ENCODE measurements at regions not wholly inside any gene's neighbourhood (a gene's known extent, or its start where the extent isn't known, plus 50 kb on each side); places are given as distances from the start of the nearest gene placed in this dataset.

DNA sequence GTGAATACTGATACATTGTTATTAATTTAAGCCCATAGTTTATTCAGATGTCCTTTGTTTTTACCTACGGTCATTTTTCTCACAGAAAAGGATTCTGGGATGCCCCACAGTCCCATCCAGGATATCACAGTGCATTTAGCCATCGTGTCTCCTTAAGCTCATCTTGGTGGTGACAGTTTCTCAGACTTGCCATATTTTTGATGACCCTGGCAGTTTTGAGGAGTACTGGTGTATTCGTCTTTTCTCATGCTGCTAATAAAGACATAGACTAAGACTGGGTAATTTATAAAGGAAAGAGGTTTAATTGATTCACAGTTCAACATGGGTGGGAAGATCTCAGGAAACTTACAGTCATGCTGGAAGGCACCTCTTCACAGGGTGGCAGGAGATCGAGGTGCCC, 295.9 kb upstream of the CDH4 start:
- H3K4me3 ChIP-seq (replicated peaks; ENCODE audit: insufficient read depth, low read length), result no peak overlapping the region
- no peak for DNase-seq (ENCODE audit: low read depth in 1 of 2, low spot score in 1 of 2)
- TF ChIP-seq, protein P1, sequence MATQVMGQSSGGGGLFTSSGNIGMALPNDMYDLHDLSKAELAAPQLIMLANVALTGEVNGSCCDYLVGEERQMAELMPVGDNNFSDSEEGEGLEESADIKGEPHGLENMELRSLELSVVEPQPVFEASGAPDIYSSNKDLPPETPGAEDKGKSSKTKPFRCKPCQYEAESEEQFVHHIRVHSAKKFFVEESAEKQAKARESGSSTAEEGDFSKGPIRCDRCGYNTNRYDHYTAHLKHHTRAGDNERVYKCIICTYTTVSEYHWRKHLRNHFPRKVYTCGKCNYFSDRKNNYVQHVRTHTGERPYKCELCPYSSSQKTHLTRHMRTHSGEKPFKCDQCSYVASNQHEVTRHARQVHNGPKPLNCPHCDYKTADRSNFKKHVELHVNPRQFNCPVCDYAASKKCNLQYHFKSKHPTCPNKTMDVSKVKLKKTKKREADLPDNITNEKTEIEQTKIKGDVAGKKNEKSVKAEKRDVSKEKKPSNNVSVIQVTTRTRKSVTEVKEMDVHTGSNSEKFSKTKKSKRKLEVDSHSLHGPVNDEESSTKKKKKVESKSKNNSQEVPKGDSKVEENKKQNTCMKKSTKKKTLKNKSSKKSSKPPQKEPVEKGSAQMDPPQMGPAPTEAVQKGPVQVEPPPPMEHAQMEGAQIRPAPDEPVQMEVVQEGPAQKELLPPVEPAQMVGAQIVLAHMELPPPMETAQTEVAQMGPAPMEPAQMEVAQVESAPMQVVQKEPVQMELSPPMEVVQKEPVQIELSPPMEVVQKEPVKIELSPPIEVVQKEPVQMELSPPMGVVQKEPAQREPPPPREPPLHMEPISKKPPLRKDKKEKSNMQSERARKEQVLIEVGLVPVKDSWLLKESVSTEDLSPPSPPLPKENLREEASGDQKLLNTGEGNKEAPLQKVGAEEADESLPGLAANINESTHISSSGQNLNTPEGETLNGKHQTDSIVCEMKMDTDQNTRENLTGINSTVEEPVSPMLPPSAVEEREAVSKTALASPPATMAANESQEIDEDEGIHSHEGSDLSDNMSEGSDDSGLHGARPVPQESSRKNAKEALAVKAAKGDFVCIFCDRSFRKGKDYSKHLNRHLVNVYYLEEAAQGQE (IDR thresholded peaks at IDR 0.05; ENCODE audit: insufficient replicate concordance, low read depth), result no peak
- H3K27ac ChIP-seq (replicated peaks), result no peak overlapping the region
- H3K27me3 ChIP-seq (ENCODE audit: insufficient read depth, poor library complexity, severe bottlenecking), result no peaks in the 10 kb centered on the region

DNA sequence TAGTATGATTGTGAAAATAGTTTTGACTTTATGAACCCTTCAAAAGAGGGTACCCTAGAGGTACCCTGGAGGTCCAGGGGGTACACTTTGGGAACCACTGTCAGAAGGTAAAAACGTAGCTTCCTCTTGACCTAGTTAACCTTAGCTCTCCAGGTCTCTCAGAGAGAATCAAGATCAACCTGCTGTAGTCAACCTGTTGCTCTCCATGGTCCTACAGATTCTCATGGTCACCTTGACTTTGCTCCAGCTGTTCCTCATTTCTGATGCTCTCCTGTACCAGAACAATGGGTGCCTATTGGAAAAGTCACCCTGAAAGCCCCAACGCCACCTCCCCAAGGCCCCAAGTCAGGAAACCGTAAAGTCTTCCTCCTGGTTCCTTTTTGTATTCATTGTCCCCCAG, 294.4 kb upstream of the CDH4 start:
- Histone ChIP-seq H3K27me3 (ENCODE audit: insufficient read depth, poor library complexity, severe bottlenecking) (no peaks in the 10 kb centered on the region), H3K27ac (replicated peaks) (no peak overlapping the region), H3K4me3 (replicated peaks; ENCODE audit: insufficient read depth, low read length) (no peak overlapping the region)
- DNase-seq (ENCODE audit: low read depth in 1 of 2, low spot score in 1 of 2), result no peak
- TF ChIP-seq, protein P1 (IDR thresholded peaks at IDR 0.05; ENCODE audit: insufficient replicate concordance, low read depth), result peak; percentile 84
- TF ChIP-seq GABPA (IDR thresholded peaks at IDR 0.05; ENCODE audit: low read depth), result no peak

DNA sequence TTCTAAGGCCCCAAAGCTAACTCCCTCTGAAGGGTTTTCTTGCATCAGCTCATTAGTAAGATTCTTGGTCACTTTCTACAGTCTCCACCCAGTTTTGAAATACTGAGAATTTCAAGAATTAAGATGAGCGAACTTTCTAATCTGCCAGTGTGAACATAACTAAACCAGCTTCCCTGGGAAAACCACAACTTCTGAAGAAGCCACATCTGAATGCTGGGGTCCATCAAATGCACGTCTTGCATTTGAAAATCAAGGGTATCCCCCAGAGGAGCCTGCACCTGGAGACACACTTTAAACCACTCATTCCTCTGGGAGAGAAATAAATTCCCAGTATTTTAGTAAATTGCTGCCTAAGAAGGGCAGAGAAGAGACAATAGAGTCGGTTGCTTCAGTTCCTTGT, 292.1 kb upstream of the CDH4 start:
- no peak for DNase-seq (ENCODE audit: low read depth in 1 of 2, low spot score in 1 of 2)
- H3K27me3 ChIP-seq (ENCODE audit: insufficient read depth, poor library complexity, severe bottlenecking), result no peaks in the 10 kb centered on the region
- TF ChIP-seq, protein P1 (IDR thresholded peaks at IDR 0.05; ENCODE audit: insufficient replicate concordance, low read depth), result no peak
- TF ChIP-seq GABPA (IDR thresholded peaks at IDR 0.05; ENCODE audit: low read depth) (no peak), POLR2AphosphoS5 (IDR thresholded peaks at IDR 0.05; ENCODE audit: low read depth) (no peak)
- TF ChIP-seq, protein P2, sequence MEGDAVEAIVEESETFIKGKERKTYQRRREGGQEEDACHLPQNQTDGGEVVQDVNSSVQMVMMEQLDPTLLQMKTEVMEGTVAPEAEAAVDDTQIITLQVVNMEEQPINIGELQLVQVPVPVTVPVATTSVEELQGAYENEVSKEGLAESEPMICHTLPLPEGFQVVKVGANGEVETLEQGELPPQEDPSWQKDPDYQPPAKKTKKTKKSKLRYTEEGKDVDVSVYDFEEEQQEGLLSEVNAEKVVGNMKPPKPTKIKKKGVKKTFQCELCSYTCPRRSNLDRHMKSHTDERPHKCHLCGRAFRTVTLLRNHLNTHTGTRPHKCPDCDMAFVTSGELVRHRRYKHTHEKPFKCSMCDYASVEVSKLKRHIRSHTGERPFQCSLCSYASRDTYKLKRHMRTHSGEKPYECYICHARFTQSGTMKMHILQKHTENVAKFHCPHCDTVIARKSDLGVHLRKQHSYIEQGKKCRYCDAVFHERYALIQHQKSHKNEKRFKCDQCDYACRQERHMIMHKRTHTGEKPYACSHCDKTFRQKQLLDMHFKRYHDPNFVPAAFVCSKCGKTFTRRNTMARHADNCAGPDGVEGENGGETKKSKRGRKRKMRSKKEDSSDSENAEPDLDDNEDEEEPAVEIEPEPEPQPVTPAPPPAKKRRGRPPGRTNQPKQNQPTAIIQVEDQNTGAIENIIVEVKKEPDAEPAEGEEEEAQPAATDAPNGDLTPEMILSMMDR (IDR thresholded peaks at IDR 0.05; ENCODE audit: insufficient read depth, low read length), result no peak
- no peak overlapping the region for H3K27ac ChIP-seq (replicated peaks)
- no peak overlapping the region for H3K4me3 ChIP-seq (replicated peaks; ENCODE audit: insufficient read depth, low read length)

DNA sequence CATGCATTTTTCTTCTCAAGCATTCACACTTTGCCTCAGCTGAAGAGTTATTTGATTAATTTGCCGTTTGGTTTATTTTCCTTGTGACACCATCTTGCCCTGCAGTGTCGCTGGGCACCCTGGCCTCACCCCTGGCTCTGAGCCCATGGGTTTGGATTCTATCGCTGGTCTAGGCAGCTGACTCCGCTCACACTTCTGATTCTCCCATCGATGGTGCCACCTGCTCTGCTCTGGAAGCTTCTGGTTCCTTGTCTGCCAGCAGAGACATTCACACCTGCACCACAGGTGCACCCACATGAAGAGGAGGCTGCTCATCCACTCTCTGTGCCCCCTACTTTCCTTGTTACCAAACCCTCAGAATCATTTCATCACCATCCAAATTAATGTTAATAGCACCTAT, 291.6 kb upstream of the CDH4 start:
- H3K27ac ChIP-seq (replicated peaks), result no peak overlapping the region
- no peaks in the 10 kb centered on the region for H3K27me3 ChIP-seq (ENCODE audit: insufficient read depth, poor library complexity, severe bottlenecking)
- DNase-seq (ENCODE audit: low read depth in 1 of 2, low spot score in 1 of 2), result no peak
- H3K4me3 ChIP-seq (replicated peaks; ENCODE audit: insufficient read depth, low read length), result no peak overlapping the region
- TF ChIP-seq POLR2AphosphoS5 (IDR thresholded peaks at IDR 0.05; ENCODE audit: low read depth), result no peak
- TF ChIP-seq, protein P1 (IDR thresholded peaks at IDR 0.05; ENCODE audit: insufficient replicate concordance, low read depth), result no peak
- TF ChIP-seq, protein P2 (IDR thresholded peaks at IDR 0.05; ENCODE audit: insufficient read depth, low read length), result no peak
- TF ChIP-seq GABPA (IDR thresholded peaks at IDR 0.05; ENCODE audit: low read depth), result no peak
- no peak for TF ChIP-seq SPI1 (IDR thresholded peaks at IDR 0.05; ENCODE audit: borderline replicate concordance, low read depth)

All from HL-60 (cell line).